GM18870 (cell line): ENCODE measurements at regions not wholly inside any gene's neighbourhood (a gene's known extent, or its start where the extent isn't known, plus 50 kb on each side); places are given as distances from the start of the nearest gene placed in this dataset.
"Not testable (repeated sequence)": the region's sequence is repeated elsewhere in the genome, so short reads cannot be mapped to it uniquely, and the experiment has no call there.

Experiments used
- ATAC-seq: cut with Tn5 transposase; IDR thresholded peaks from one replicate; pipeline ENCODE4 v1.9.1; 2021; ENCODE audit warnings: moderate library complexity; ENCODE audit not compliant: unreplicated experiment

DNA sequence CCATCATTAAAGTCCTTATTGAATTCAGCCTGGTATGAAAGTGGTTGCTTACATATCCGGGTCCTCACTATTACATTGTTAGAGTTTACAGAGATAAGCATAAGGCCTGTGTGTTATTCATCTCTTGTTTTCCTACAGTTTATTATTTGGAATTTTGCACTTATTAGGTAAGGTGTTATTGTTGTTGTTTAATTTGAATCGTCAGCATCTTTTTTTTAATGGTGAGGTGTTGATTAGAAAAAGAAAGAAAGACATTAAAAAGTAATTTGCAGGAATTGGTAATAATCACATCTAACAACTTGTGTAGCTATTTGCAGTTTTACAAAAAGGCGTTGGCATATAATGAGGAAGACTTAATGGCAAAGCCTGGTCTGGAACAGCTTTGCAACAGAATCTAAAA is 158.6 kb downstream of the SAMD5 start:
- ATAC-seq, result no peak

DNA sequence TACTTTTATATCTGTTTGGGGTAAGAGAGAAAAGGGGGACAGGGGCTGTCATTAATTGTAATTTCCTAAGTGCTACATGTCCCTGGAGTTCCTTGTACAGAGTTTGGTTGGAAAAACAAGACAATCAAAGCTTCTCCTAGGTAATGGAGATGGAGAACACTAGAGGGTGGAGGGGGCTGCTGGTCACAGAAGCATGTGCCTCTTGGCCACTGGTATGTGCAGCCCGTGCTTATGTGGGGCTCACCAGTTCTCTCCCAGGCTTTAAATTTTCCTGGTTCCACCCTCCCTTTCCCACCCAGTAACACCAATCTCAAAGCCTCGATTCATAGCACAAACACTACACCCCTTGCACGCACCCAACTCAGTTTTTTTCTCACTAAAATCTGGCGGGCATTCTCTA is 165.6 kb downstream of the SAMD5 start:
- ATAC-seq, result no peak

DNA sequence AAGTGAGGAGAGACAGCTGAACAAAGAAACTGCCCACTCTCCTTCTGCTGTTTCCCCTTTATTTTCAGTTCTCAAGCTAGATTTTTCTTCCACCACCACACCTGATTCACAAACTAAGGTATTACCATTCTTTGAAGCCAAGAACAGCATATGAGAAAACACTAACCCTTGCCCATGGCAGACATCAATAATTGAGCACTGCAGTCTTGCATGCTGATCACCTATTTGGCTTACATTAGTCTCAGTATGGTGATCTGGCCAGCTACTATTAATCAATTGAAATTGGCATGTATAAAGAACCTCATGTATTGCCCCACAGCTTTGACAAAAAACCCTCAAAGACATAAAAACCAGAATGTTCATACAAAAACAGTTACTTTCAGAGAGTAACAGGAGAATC is 166.3 kb downstream of the SAMD5 start:
- no peak for ATAC-seq

DNA sequence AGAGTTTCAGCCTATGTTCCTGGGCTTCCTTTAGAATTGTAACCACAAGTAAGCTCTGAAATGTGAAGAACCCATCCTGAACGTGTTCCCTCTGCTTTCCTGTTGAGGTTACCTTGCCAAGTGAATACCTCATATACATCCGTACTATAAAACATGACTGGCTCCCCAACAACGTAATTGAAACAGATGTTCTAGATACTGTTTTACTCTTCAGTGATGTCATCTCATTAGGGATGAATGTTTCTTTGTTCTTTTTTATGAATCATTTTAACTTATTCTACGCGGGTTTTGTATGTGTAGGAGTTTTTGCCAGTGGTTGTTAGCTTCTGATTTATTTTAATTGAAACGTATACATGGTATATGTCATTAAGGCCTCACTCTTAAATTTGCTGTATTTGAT is 166.8 kb downstream of the SAMD5 start:
- ATAC-seq, result no peak

DNA sequence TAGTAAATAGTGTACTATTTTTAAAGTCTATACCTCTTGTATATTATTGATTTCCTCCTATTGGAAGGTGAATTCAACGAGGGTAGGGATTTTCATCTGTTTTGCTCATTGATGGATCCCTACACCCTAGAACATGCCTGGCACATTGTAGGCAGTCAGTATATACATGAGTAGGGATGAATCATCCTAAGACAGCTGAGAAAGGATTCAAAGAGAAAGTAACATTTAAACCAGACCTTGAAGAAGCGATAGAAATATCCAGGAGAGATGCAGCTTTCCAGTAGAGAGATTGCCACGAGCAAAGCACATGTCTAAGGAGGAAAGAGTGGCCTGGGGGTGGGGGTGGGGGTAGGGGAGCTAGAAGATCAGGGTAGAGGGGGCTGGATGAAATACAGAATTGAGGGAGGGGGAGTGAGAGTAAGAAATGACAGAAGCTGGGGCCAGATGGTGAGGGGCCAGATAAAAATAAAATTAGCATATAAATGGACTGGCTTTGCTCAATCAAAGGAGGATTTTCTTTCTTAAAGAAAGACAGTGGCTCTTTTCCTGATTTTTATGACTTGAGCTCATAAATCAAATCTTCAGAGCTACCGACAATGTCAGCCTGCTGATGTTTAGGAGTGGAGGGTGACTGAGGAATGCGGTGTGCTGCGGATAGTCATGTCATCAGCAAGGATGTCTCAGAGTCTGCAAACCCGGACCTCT is 168.2 kb downstream of the SAMD5 start:
- ATAC-seq, result no peak

DNA sequence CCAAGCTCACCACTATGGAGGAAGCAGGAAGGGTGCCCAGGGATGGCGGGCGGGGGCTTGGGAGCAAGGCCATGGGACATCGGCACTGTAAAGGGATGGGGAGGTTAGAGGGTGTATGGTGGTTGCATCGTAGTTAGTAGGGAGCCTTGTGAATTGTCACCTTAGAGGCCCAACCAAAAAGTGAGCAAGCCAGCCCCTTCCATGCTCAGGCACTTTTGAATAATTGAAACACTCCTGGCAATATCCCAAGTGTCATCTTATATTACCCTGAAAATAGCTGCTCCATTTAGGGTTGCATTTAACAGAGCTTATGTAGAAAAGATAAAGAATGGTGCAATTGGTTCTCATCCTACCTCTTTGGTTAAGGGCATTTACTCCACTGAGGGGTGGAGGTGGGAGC is 169.2 kb downstream of the SAMD5 start:
- ATAC-seq, result no peak

DNA sequence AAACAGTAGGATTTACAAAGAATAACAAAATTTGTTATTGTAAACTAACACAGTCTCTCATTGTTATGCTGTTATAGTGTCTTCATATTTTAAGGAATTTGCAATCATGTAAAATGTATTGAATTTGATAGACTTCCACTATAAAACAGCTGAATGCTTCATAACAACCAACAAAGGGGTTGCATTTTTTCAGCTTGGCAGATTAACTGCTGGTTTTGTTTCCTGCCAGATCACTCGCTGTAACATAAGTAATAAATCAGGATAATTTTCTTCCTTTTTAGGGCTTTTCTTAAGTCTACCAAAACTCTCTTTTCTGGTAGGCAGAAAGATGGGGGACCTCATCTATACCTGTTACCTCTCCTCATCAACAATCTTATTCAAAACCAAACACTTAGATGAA is 169.8 kb downstream of the SAMD5 start:
- ATAC-seq, result no peak

DNA sequence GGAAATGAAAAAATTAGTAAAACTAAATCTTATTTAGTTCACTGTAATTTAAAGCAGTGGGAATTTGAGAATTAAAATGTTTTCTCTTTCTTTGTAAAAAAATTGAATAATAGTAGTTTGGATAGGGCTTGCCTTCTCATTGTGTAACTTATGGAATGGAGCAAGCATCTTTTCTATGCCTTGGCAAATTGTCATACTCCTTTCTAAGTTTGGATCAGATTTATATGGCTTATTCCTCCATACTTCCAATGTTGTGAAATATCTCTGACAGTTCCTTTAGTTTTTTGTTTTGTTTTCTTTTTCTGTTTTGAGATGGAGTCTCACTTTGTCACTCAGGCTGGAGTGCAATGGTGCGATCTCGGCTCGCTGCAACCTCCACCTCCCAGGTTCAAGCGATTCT is 176.4 kb downstream of the SAMD5 start:
- ATAC-seq, result no peak

DNA sequence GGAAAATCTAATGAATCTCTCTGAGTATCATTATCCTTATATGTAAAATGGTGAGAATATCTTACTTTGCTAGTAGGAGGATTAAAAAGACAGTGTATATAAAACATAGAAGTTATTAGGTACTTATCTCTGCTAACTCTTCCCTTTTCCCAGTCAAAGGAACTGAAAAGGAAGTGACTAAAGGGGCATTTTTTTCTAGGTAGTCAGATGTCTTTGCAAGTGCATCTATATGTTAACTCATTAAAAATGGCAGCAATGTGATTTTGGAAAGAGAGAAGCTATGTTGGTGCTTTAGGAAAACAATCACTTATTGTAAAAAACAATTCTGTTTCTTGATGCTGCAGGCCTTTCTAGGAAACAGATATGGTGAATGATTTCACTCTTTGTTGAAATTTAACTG is 180.9 kb downstream of the SAMD5 start:
- no peak for ATAC-seq

DNA sequence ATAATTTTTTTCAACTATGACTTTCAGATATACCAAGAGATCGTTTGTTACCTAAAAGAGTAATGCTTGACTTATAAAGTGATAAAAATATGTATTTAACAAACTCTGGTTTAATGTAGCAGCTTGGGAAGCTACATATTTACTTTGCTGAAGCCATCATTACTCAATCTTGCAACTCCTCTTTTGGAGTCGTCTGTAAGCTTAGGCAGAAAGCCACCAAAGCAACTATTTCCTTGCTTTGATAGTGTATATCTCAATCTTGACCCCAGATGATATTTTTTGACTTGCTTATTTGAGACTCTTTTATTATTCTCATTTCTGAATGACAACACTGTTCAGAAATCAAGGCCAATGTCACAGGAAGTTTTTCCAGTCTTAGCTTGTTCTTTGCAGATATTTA is 183.0 kb downstream of the SAMD5 start:
- ATAC-seq, result no peak

DNA sequence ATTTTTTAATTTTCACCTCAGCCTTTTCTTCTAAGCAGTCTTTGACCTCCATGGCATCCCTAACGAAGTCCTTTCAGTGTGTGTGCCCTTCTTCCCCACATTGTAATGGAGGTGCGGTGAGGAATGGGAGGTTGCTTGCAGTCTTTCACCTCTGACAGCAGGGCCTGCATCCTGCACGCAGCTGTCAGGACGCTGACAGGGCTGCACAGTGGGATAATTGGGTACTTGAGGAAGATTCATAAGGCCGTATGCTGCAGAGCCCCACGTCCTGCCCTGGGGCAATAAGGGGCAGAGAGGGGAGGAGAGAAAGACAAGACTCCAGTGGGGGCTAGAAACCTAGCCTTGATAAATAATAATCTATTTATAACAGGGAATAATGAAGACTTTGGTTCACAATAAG is 184.7 kb downstream of the SAMD5 start:
- ATAC-seq, result no peak

DNA sequence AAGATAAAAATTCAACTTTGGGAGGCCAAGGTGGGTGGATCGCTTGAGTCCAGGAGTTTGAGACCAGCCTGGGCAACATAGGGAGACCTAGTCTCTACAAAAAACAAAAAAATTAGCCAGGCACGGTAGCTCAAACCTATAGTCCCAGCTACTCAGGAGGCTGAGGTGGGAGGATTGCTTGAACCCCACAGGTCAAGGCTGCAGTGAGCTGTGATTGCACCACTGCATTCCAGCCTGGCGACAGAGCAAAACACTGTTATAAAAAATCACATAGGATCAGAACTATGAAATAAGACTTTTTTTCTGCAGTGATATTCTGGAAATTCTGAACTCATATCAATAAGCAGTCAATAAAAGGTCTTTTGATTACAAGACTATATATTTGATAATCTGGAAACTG is 186.1 kb downstream of the SAMD5 start:
- ATAC-seq, result not testable (repeated sequence)

DNA sequence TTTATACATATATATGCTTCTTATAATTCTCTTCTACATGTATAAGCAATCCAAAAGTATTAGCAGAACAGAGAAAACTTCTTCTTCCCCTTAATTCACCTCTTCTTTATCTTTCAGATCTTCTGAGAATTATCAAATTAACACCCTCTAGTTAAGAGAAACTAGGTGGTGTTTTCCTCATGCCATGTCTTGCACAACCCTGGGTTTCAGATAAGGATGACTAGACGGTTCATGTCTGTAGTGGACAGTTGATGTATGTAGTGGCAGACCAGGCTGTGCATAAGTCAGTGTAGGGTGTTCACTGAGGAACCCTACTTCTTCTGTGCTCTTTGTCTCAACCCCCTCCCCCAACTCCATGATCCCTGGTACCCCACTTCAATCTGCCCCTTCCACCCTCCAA is 187.3 kb downstream of the SAMD5 start:
- no peak for ATAC-seq

DNA sequence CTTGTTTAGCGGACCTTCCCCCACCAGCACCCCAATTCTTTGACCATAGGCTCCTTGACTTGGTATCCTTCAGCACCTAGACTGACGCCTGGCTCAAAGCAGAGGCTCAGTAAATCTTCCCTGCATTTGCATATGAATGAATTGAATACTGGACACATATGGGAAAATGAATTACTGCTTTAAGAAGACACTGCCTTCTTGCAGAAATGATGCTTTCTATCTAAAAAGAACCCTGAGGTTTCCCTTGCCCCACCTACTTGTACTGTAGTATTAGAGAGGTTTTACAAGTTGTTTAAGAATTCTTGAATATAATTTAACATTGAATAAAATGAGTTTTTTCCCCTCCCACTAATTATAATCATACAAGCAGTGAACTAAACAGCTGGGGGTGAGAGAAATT is 190.7 kb downstream of the SAMD5 start:
- ATAC-seq, result no peak

DNA sequence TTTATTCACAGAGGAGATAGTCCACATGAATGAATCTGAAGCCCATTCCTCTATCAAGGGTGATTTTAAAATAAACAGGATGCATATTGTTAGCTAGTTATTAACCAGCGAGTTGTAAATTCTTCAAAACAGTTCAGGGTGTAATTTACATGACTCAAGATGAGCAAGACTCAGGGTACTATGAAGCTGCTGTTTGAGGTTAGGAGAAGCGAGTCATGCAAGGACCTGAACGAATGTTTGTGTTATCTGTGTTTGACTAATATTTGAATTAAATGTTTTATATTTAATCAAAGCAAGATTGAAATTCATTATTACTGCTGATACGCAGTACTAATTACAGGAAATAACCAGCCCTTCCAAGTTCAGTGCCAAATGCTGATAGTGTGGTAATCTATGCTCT is 191.1 kb downstream of the SAMD5 start:
- no peak for ATAC-seq

DNA sequence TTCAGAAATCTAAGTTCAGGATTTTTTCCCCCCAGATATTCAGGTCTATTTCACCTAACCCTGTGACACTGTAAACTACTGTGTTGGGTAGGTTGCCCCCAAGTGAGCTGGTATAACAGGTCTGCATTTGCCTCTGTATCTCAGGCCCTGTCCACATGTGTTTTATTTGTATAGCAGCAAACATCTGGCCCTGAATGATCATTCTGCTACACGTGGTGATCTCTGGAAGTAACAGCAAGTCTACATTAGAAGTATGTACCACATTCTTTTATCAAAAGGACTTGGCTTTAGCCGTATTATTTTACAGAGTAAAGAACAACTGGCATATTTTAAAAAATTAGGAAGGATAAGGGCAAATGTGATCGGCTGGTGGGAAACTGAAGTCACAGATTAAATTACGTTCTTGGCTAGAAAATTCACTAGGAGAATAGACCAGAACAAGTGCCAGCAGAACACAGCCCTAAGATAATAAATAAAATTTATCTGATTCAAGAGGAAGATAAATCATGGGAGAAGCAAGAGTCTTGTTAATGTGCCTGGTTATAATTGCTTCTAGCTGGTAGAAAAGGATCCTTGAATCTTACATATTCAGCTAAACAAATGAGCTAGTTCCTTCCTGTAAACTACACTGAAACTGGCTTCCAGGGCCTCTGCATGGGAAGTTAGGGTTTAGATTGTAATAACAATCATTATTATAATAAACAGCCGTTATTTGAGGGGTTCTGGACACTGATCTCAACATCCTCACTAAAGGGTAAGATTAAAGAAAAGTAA is 192.1 kb downstream of the SAMD5 start:
- ATAC-seq, result no peak

DNA sequence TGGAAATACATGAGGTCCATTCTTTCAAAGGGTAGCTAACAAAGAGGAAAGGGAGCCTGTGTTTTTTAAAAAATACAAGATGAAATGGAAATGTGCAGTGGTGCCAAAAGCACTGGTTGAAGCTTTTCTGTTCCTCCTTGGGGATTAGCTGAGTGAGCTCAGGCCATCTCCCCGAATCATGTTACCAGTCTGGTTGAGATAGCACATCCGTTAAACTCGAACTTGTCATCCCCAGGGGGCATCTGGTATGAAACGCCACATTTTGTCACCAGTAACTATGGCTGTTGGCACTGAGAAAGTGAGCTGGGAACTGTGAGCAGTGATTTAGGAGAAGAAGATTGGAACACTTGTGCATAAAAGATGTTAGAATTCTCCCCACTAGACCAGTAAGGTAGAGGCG is 196.2 kb downstream of the SAMD5 start:
- ATAC-seq, result no peak

DNA sequence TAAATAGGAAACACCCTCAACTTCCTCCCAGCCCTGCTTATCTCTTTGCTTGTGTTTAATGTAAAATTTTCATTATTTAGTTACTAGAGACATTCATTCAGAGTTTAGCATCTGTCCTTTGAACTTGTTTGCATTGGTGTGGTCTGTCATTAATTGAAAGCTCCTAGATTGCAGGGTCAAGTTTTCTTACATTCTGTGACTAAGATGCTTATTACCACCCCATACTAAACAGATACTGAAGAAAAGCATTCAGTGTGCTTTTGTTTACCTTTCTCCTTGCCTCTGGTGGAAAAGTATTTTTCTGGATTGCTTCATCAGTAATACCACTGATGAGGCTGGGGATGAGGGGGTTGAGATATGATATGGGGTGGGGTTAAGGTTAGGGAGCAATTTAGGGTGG is 199.0 kb downstream of the SAMD5 start:
- no peak for ATAC-seq

DNA sequence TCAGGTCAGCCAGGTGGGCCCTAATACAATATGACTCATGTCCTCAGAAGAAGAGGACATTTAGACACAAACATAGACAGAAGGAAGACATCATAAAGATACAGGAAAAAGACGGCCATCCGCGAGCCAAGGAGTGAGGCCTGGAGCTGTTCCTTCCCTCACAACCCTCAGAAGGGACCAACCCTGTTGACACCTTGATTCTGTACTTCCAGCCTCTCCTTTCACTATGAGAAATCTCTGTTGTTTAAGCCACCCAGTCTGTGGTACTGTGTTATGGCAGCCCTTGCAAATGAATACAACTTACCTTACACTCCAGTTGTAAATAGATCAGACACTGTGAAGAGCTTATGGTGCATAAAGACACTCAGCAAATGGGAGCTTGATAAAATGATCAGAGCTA is 199.7 kb downstream of the SAMD5 start:
- ATAC-seq, result no peak

DNA sequence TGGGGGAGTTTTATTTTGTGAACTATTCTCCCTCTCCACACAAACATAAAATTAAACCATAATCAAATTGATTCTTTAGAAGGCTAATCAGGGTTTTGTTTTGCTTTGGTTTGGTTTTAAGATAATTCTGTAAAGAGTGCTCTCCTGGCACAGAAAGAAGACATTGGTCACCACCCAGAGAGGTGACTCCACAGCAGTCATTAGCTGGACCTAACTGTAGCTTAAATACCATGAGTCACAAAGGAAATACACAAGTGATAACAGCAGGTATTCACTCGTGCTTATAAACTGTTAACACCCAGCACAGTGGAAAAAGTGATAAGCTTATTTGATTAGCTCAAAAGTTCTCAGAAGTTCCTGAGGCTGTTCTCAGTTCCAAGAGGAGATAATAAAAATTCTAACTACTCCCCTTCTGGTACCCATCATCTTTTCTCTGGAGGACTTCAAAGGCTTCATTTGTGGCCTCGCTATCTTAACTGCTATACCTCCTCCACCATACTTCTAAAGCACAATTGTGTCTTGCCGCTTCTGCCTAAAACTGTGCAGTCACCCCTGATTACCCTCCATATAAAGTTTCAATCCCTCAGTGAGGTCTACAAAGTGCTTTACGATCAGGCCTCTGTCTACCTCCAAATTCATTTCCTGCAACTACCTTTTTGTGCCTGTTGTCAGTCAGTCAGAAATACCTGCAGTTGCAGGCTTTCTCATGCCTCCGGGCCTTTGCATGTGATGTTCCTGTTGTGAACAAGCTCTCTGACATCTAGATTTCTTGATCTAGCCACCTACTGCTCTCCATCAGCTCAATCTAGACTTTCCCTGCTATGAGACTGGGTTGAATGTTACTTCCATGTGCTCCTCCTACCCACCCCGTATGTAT is 201.1 kb downstream of the SAMD5 start:
- no peak for ATAC-seq

DNA sequence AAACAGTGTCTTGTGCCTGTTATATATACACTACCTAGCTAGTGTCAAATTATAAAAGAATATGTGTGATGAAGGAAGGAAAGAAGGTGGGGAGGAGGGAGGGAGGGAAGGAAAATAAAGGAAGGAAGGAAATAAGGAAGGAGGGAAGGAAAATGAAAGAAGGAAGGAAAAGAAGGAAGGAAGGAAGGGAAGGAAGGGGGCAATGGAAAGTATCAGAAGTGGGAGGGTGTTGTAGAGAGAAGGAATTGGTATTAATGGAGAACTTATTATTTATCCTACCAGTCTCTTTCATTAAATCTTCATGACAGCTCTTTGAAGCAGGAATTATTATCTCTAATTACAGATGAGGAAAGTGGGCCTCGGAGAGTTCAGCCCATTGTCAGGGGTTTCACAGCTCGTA is 202.4 kb downstream of the SAMD5 start:
- no peak for ATAC-seq

DNA sequence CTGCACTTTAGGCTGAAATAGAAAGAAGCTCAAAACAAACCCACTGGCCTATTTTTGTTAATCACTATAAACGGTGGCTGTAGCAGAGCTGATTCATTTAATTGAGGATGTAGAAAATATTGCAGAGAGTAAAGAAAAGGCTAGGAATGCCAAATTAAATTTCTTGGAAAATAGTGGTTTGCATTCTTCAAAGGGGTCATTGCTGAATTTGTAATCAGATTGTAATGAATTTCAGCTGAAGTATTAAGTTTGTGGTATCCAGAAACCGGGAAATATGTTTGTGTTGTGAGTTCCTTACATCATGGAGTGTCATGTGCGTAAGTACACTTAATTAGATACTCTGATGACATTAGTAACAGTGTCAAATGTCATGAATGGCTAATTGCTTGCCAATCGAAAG is 203.0 kb downstream of the SAMD5 start:
- ATAC-seq, result no peak
